Transverse colon (tissue), 3 donors: ENCODE measurements at regions not wholly inside any gene's neighbourhood (a gene's known extent, or its start where the extent isn't known, plus 50 kb on each side); places are given as distances from the start of the nearest gene placed in this dataset.

Experiments
- EP300 ChIP-seq: sonication (generic); formaldehyde crosslinking; IDR thresholded peaks from one replicate; pipeline ENCODE4 v1.6.1; 2017; ENCODE audit warnings: antibody characterized with exemption, low read depth
- POLR2A ChIP-seq: fragments of 450-650 bp; IDR thresholded peaks from one replicate; pipeline ENCODE4 v1.6.1; 2016; ENCODE audit warnings: antibody characterized with exemption, mild to moderate bottlenecking, moderate library complexity
- TF ChIP-seq, protein P1 (sequence below), 5 experiments: fragments of 200-600 bp in 3 of 5; fragments of 450-650 bp in 2 of 5; sonication (generic) in 3 of 5; IDR thresholded peaks; 1 replicate in 2 of 5; 2 replicates in 3 of 5; pipeline ENCODE4 v1.5.1; 2016 to 2017; ENCODE audit warnings: antibody characterized with exemption in 5 of 5, inconsistent platforms in 3 of 5, mild to moderate bottlenecking in 2 of 5, moderate library complexity in 1 of 5

DNA sequence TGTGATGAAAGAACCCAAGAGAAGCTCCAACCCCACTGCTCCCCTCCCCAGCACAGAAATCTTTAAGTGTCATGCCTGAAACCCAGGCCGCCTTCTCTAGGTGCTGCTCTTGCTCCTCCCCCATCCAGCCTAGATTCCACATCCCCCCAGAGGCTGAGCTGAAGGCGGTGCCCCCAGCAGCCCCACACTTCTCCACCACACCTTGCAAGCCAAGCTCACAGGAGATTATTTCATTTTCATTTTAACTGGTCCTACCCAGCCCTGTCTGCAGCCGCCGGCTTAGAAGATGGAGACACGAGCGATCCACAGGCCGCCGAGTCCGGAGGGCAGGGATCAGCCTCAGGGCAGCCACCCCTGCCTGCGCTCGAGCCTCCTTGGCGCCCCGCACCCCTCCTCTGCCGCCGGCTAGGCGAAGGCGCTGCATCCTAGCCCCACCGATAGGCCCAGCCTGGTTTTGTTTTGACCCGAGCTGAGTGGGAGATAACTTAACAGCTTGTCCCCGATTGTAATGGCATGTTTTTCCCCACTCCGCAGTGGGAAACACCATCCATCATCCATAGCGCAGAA lies 125.3 kb downstream of the RBFOX3 start:
- TF ChIP-seq, protein P1, sequence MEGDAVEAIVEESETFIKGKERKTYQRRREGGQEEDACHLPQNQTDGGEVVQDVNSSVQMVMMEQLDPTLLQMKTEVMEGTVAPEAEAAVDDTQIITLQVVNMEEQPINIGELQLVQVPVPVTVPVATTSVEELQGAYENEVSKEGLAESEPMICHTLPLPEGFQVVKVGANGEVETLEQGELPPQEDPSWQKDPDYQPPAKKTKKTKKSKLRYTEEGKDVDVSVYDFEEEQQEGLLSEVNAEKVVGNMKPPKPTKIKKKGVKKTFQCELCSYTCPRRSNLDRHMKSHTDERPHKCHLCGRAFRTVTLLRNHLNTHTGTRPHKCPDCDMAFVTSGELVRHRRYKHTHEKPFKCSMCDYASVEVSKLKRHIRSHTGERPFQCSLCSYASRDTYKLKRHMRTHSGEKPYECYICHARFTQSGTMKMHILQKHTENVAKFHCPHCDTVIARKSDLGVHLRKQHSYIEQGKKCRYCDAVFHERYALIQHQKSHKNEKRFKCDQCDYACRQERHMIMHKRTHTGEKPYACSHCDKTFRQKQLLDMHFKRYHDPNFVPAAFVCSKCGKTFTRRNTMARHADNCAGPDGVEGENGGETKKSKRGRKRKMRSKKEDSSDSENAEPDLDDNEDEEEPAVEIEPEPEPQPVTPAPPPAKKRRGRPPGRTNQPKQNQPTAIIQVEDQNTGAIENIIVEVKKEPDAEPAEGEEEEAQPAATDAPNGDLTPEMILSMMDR (IDR thresholded peaks at IDR 0.05): no peak
- TF ChIP-seq POLR2A (no peak), EP300 (no peak)
